ENCODE measurements at regions not wholly inside any gene's neighbourhood (a gene's known extent, or its start where the extent isn't known, plus 50 kb on each side); places are given as distances from the start of the nearest gene placed in this dataset.

DNA sequence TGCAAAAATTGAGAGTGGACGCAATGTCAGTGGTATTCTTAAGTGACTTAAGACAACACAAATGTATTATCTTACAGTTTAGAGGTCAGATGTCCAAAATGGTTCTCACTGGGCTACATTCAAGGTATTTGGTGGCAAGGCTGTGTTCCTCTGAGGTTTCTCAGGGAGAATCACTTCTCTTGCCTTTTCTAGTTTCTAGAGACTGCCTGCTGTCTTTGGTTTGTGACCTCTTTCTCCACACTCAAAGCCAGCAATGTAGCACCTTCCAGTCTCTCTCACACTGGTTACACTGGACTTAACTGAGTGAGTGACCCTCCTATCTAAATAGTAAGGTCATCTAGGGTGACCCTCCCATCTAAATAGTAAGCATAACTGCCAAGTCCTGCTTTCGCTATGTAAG lies 613.2 kb upstream of the COBL start:
- Mint-ChIP-seq H3K4me1 (no peaks in the 10 kb centered on the region), H3K9me3 (peaks cover 4% of the 10 kb centered on the region), H3K4me3 (no peak overlapping the region), H3K27ac (no peak overlapping the region), H3K27me3 (ENCODE audit: insufficient read depth) (no peaks in the 10 kb centered on the region), H3K36me3 (ENCODE audit: low read depth) (no peaks in the 10 kb centered on the region)
- Histone ChIP-seq H3K27me3 (ENCODE audit: control insufficient read depth, insufficient read depth, low read length, poor library complexity, severe bottlenecking) (no peaks in the 10 kb centered on the region), H3K27ac (ENCODE audit: low read depth, low read length) (no peak overlapping the region), H3K36me3 (ENCODE audit: control insufficient read depth, insufficient read depth, low read length) (no peaks in the 10 kb centered on the region), H3K4me3 (ENCODE audit: low read length) (no peak overlapping the region), H3K9me3 (ENCODE audit: control insufficient read depth, low read length) (no peaks in the 10 kb centered on the region), H3K4me1 (ENCODE audit: control insufficient read depth, insufficient read depth, low read length) (no peaks in the 10 kb centered on the region), H3K9ac (ENCODE audit: extremely low read depth, low read length, poor library complexity, severe bottlenecking) (no peak overlapping the region)
- no peak for DNase-seq
- TF ChIP-seq, protein P1, sequence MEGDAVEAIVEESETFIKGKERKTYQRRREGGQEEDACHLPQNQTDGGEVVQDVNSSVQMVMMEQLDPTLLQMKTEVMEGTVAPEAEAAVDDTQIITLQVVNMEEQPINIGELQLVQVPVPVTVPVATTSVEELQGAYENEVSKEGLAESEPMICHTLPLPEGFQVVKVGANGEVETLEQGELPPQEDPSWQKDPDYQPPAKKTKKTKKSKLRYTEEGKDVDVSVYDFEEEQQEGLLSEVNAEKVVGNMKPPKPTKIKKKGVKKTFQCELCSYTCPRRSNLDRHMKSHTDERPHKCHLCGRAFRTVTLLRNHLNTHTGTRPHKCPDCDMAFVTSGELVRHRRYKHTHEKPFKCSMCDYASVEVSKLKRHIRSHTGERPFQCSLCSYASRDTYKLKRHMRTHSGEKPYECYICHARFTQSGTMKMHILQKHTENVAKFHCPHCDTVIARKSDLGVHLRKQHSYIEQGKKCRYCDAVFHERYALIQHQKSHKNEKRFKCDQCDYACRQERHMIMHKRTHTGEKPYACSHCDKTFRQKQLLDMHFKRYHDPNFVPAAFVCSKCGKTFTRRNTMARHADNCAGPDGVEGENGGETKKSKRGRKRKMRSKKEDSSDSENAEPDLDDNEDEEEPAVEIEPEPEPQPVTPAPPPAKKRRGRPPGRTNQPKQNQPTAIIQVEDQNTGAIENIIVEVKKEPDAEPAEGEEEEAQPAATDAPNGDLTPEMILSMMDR (conservative IDR thresholded peaks at IDR 0.05), result no peak
- WGBS, 2 experiments (ENCODE audit: insufficient coverage in 1 of 2, insufficient read length in 1 of 2), result 46 to 50% methylated on average over 2 of the region's 2 CpGs

DNA sequence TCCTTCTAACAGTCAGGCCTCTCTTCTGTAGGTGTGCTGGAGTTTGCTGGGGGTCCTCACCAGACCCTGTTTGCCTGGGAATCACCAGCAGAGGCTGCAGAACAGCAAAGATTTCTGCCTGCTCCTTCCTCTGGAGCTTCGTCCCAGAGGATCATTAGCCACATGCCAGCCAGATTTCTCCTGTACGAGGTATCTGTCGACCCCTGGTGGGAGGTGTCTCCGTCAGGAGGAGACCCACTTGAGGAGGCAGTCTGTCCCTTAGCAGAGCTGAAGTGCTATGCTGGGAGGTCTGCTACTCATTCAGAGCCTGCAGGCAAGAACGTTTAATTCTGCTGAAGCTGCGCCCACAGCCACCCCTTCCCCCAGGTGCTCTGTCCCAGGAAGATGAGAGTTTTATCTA lies 611.1 kb upstream of the COBL start:
- Histone ChIP-seq H3K4me1 (ENCODE audit: control insufficient read depth, insufficient read depth, low read length) (no peaks in the 10 kb centered on the region), H3K27me3 (ENCODE audit: control insufficient read depth, insufficient read depth, low read length, poor library complexity, severe bottlenecking) (no peaks in the 10 kb centered on the region), H3K9me3 (ENCODE audit: control insufficient read depth, low read length) (no peaks in the 10 kb centered on the region), H3K9ac (ENCODE audit: extremely low read depth, low read length, poor library complexity, severe bottlenecking) (no peak overlapping the region), H3K36me3 (ENCODE audit: control insufficient read depth, insufficient read depth, low read length) (no peaks in the 10 kb centered on the region), H3K4me3 (ENCODE audit: low read length) (no peak overlapping the region), H3K27ac (ENCODE audit: low read depth, low read length) (no peak overlapping the region)
- no peak overlapping the region for H3K27ac Mint-ChIP-seq
- no peak overlapping the region for H3K4me3 Mint-ChIP-seq
- H3K36me3 Mint-ChIP-seq (ENCODE audit: low read depth), result no peaks in the 10 kb centered on the region
- H3K4me1 Mint-ChIP-seq, result no peaks in the 10 kb centered on the region
- no peaks in the 10 kb centered on the region for H3K27me3 Mint-ChIP-seq (ENCODE audit: insufficient read depth)
- H3K9me3 Mint-ChIP-seq, result peaks cover 5% of the 10 kb centered on the region
- peak; percentile 69 for DNase-seq
- TF ChIP-seq, protein P1 (conservative IDR thresholded peaks at IDR 0.05), result peak; percentile 52
- 79 to 90% methylated on average over 4 to 6 of the region's 6 CpGs for WGBS, 2 experiments (ENCODE audit: insufficient coverage in 1 of 2, insufficient read length in 1 of 2)

DNA sequence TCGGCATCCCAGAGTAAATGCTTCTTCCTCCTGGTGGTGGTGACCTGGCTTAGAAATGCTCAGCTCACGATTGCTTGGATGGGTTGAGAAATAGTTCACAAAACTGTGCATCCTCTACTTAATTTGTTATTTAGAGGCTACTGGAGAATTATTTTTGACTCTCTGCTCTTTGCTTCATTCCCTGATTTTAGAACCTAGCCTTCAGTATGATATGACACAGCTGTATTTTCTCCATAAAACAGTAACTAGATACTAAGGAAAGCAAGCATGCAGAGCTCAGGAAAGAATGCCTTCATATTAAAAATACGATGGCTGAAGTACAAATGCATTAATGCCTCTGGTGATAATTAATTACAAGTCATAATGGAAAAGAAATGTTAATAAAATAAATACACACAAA lies 602.0 kb upstream of the COBL start:
- H3K4me3 Mint-ChIP-seq, result no peak overlapping the region
- no peaks in the 10 kb centered on the region for H3K27me3 Mint-ChIP-seq (ENCODE audit: insufficient read depth)
- no peak overlapping the region for H3K9ac ChIP-seq (ENCODE audit: extremely low read depth, low read length, poor library complexity, severe bottlenecking)
- H3K27ac Mint-ChIP-seq, result no peak overlapping the region
- H3K27me3 ChIP-seq (ENCODE audit: control insufficient read depth, insufficient read depth, low read length, poor library complexity, severe bottlenecking), result no peaks in the 10 kb centered on the region
- H3K36me3 Mint-ChIP-seq (ENCODE audit: low read depth), result no peaks in the 10 kb centered on the region
- TF ChIP-seq, protein P1 (conservative IDR thresholded peaks at IDR 0.05), result no peak
- no peak overlapping the region for H3K27ac ChIP-seq (ENCODE audit: low read depth, low read length)
- H3K36me3 ChIP-seq (ENCODE audit: control insufficient read depth, insufficient read depth, low read length), result no peaks in the 10 kb centered on the region
- no peaks in the 10 kb centered on the region for H3K4me1 ChIP-seq (ENCODE audit: control insufficient read depth, insufficient read depth, low read length)
- no peak for DNase-seq
- H3K4me3 ChIP-seq (ENCODE audit: low read length), result no peak overlapping the region
- no peaks in the 10 kb centered on the region for H3K4me1 Mint-ChIP-seq
- H3K9me3 ChIP-seq (ENCODE audit: control insufficient read depth, low read length), result no peaks in the 10 kb centered on the region
- H3K9me3 Mint-ChIP-seq, result peaks cover 11% of the 10 kb centered on the region
- 92 to 100% methylated on average over 1 to 3 of the region's 3 CpGs for WGBS, 2 experiments (ENCODE audit: insufficient coverage in 1 of 2, insufficient read length in 1 of 2)
